SK-N-SH treated with all-trans-retinoic acid at 6 μM for 48 hours (cell line): ENCODE measurements at regions not wholly inside any gene's neighbourhood (a gene's known extent, or its start where the extent isn't known, plus 50 kb on each side); places are given as distances from the start of the nearest gene placed in this dataset.

Source experiments
- ATAC-seq: fragments of 200-7000 bp; cut with Tn5 transposase; 3 replicates; pipeline ENCODE4 v1.9.1; 2020; ENCODE audit warnings: mild to moderate bottlenecking, moderate library complexity
- ARNTL ChIP-seq: fragments of 450-650 bp; formaldehyde crosslinking; IDR thresholded peaks from 2 replicates; pipeline ENCODE4 v1.5.0; 2020; ENCODE audit warnings: low read depth, mild to moderate bottlenecking, moderate library complexity, borderline replicate concordance
- BACH2 ChIP-seq: fragments of 250-450 bp; sonication (Bioruptor Pico); IDR thresholded peaks from 2 replicates; pipeline ENCODE4 v1.9.0; 2021; ENCODE audit warnings: mild to moderate bottlenecking, borderline replicate concordance
- CREB5 ChIP-seq: fragments of 250-450 bp; sonication (Bioruptor Pico); IDR thresholded peaks from 2 replicates; pipeline ENCODE4 v1.5.1; 2020; ENCODE audit warnings: low read depth, mild to moderate bottlenecking, moderate library complexity
- CSDC2 ChIP-seq: fragments of 250-450 bp; sonication (Bioruptor Pico); IDR thresholded peaks from 2 replicates; pipeline ENCODE4 v1.5.0; 2020; ENCODE audit warnings: mild to moderate bottlenecking, moderate library complexity
- CSRNP3 ChIP-seq: fragments of 250-450 bp; sonication (Bioruptor Pico); IDR thresholded peaks from 2 replicates; pipeline ENCODE4 v1.5.1; 2021; ENCODE audit warnings: mild to moderate bottlenecking, moderate library complexity
- ESRRG ChIP-seq: fragments of 250-450 bp; sonication (Bioruptor Pico); IDR thresholded peaks from 2 replicates; pipeline ENCODE4 v1.6.1; 2021; ENCODE audit warnings: mild to moderate bottlenecking
- ISL1 ChIP-seq: fragments of 250-450 bp; sonication (Bioruptor Pico); IDR thresholded peaks from 2 replicates; pipeline ENCODE4 v2.1.2; 2022; ENCODE audit warnings: mild to moderate bottlenecking, moderate library complexity
- OSR1 ChIP-seq: fragments of 250-450 bp; sonication (Bioruptor Pico); IDR thresholded peaks from 2 replicates; pipeline ENCODE4 v1.8.0; 2022; ENCODE audit warnings: moderate library complexity, mild to moderate bottlenecking, inconsistent platforms
- PATZ1 ChIP-seq: fragments of 250-450 bp; sonication (Bioruptor Pico); IDR thresholded peaks from 2 replicates; pipeline ENCODE4 v1.8.0; 2020; ENCODE audit warnings: mild to moderate bottlenecking, moderate library complexity, borderline replicate concordance
- POU6F1 ChIP-seq: fragments of 250-450 bp; sonication (Bioruptor Pico); IDR thresholded peaks from 2 replicates; pipeline ENCODE4 v1.8.0; 2021; ENCODE audit warnings: low read depth, mild to moderate bottlenecking, moderate library complexity, borderline replicate concordance
- PPARA ChIP-seq: fragments of 250-450 bp; sonication (Bioruptor Pico); IDR thresholded peaks from 2 replicates; pipeline ENCODE4 v1.5.0; 2020; ENCODE audit warnings: mild to moderate bottlenecking, borderline replicate concordance
- RARB ChIP-seq: fragments of 250-450 bp; sonication (Bioruptor Pico); IDR thresholded peaks from 2 replicates; pipeline ENCODE4 v1.8.0; 2021; ENCODE audit warnings: mild to moderate bottlenecking, moderate library complexity
- SNAI2 ChIP-seq: fragments of 250-450 bp; sonication (Bioruptor Pico); IDR thresholded peaks from 2 replicates; pipeline ENCODE4 v1.5.0; 2020; ENCODE audit warnings: mild to moderate bottlenecking, moderate library complexity
- TCF4 ChIP-seq: fragments of 250-450 bp; sonication (Bioruptor Pico); IDR thresholded peaks from 2 replicates; pipeline ENCODE4 v1.8.0; 2021; ENCODE audit warnings: mild to moderate bottlenecking, moderate library complexity, borderline replicate concordance
- TOX ChIP-seq: fragments of 250-450 bp; sonication (Bioruptor Pico); IDR thresholded peaks from 2 replicates; pipeline ENCODE4 v1.8.0; 2021; ENCODE audit warnings: mild to moderate bottlenecking, moderate library complexity, borderline replicate concordance
- TSHZ2 ChIP-seq: fragments of 250-450 bp; sonication (Bioruptor Pico); IDR thresholded peaks from 2 replicates; pipeline ENCODE4 v1.5.0; 2020; ENCODE audit warnings: mild to moderate bottlenecking, moderate library complexity
- ZFP3 ChIP-seq: fragments of 250-450 bp; sonication (Bioruptor Pico); IDR thresholded peaks from 2 replicates; pipeline ENCODE4 v1.5.0; 2020; ENCODE audit warnings: mild to moderate bottlenecking, moderate library complexity
- ZFP30 ChIP-seq: fragments of 450-650 bp; formaldehyde crosslinking; IDR thresholded peaks from 2 replicates; pipeline ENCODE4 v1.5.0; 2022; ENCODE audit warnings: mild to moderate bottlenecking, moderate library complexity
- ZNF565 ChIP-seq: fragments of 450-650 bp; formaldehyde crosslinking; conservative IDR thresholded peaks from 2 replicates; pipeline ENCODE4 v1.5.0; 2020; ENCODE audit warnings: low read depth, mild to moderate bottlenecking, moderate library complexity
- ZNF70 ChIP-seq: fragments of 450-650 bp; formaldehyde crosslinking; IDR thresholded peaks from 2 replicates; pipeline ENCODE4 v1.5.0; 2020; ENCODE audit warnings: mild to moderate bottlenecking, moderate library complexity
- ZNF8 ChIP-seq: fragments of 450-650 bp; formaldehyde crosslinking; IDR thresholded peaks from 2 replicates; pipeline ENCODE4 v1.5.0; 2020; ENCODE audit warnings: mild to moderate bottlenecking, moderate library complexity

- TF ChIP-seq ESRRG (CRISPR knock-in tag) (no peak), TOX (no peak), OSR1 (CRISPR knock-in tag) (no peak), CSRNP3 (no peak), ZNF8 (CRISPR knock-in tag) (no peak), TSHZ2 (CRISPR knock-in tag) (no peak), BACH2 (no peak), PPARA (no peak), SNAI2 (CRISPR knock-in tag) (no peak), ARNTL (no peak), TCF4 (CRISPR knock-in tag) (no peak), ZNF70 (no peak)
- ATAC-seq, result no peak
Measured at GRCh38 chr13:33644581-33645543, 173.1 kb upstream of the RFC3 start.

GRCh38 chr13:33645591-33646554, 172.1 kb upstream of the RFC3 start:
- ATAC-seq, result no peak
- TF ChIP-seq POU6F1 (CRISPR knock-in tag), result no peak
- no peak for TF ChIP-seq ZFP3 (CRISPR knock-in tag)
- TF ChIP-seq OSR1 (CRISPR knock-in tag), result no peak
- TF ChIP-seq ZFP30 (CRISPR knock-in tag), result no peak
- no peak for TF ChIP-seq ISL1 (CRISPR knock-in tag)
- TF ChIP-seq PPARA, result no peak
- TF ChIP-seq CREB5 (CRISPR knock-in tag), result no peak
- TF ChIP-seq ZNF565 (CRISPR knock-in tag), result no peak
- TF ChIP-seq TCF4 (CRISPR knock-in tag), result no peak
- TF ChIP-seq ARNTL, result no peak
- TF ChIP-seq PATZ1 (CRISPR knock-in tag), result no peak
- TF ChIP-seq CSDC2, result no peak
- TF ChIP-seq ESRRG (CRISPR knock-in tag), result no peak
- TF ChIP-seq RARB (CRISPR knock-in tag), result no peak
